ENCODE measurements at regions not wholly inside any gene's neighbourhood (a gene's known extent, or its start where the extent isn't known, plus 50 kb on each side); places are given as distances from the start of the nearest gene placed in this dataset.
A peak's percentile ranks its signal among the peaks of the same experiment; 100 is the strongest.

GRCh38 chr3:5767304-5767703, 579.8 kb downstream of the EDEM1 start:
- TF ChIP-seq CTCF (IDR thresholded peaks at IDR 0.05) = no peak

GRCh38 chr3:5768281-5768945, 580.9 kb downstream of the EDEM1 start:
- TF ChIP-seq CTCF (IDR thresholded peaks at IDR 0.05) = no peak

GRCh38 chr3:5769825-5770224, 582.3 kb downstream of the EDEM1 start:
- no peak for TF ChIP-seq CTCF (IDR thresholded peaks at IDR 0.05)

GRCh38 chr3:5774337-5774736, 586.8 kb downstream of the EDEM1 start:
- TF ChIP-seq CTCF (IDR thresholded peaks at IDR 0.05) = no peak

GRCh38 chr3:5784690-5785089, 597.2 kb downstream of the EDEM1 start:
- no peak for TF ChIP-seq CTCF (IDR thresholded peaks at IDR 0.05)

- peak; percentile 58 for TF ChIP-seq CTCF (IDR thresholded peaks at IDR 0.05)
Measured at GRCh38 chr3:5787861-5788488, 600.5 kb downstream of the EDEM1 start.

- TF ChIP-seq CTCF (IDR thresholded peaks at IDR 0.05) = peak; percentile 13
Measured at GRCh38 chr3:5788496-5788895, 601.0 kb downstream of the EDEM1 start.
